Stimulated activated CD8-positive, alpha-beta memory T cell treated with anti-CD3 and anti-CD28 coated beads, Interleukin-7, amount 100 ng/mL, for 1 hour (primary cell): ENCODE measurements at regions not wholly inside any gene's neighbourhood (a gene's known extent, or its start where the extent isn't known, plus 50 kb on each side); places are given as distances from the start of the nearest gene placed in this dataset.

ENCODE experiments used
- DNase-seq, 2 donors: peaks; one replicate each; pipeline ENCODE4 v3.0.0-alpha.2; 2020; ENCODE audit warnings: low read depth in 2 of 2

DNA sequence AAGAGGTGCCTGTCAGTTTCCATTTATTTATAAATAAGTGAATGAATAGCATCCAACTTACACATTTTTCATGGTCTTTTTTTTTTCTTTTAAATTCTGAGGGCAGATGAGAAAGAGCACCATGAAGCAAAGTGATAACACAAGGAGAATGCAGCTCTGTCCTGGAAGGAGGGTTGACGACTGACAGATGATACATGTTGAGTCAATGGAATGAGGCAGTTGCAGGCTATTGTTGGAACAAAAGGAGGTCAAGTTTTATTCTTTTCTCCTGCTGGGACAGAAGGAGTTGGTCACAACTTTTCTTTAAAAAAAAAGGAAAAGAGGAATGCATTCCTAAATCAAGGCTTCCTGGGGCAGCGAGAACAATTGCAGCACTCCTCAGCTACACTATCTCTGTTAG, 119.9 kb upstream of the PLEKHG7 start:
- DNase-seq, result no peak

DNA sequence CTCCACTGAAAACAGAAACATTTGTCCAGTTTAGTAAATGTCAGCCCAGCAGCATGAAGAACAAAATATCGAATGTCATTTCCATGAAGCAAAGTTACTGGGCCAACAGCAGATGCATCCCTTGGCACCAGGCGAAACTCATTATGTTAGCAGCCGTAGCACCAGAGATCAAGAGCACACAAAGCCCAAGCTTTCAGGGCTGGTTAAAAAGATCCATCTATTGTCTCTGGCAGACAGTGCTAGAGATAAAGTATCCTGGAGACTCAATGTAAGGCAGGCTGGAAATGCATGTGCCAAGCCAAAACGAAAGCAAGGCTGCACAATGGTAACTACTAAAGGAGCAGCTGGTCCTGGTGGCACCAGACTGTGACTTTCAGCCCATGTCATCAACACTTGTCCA, 120.3 kb upstream of the PLEKHG7 start:
- no peak for DNase-seq

GRCh38 chr12:92581604-92582003, 121.2 kb upstream of the PLEKHG7 start:
- no peak for DNase-seq

GRCh38 chr12:92574911-92575570, 127.7 kb upstream of the PLEKHG7 start:
- DNase-seq, result no peak

- DNase-seq, result no peak
Measured at GRCh38 chr12:92574051-92574783, 128.6 kb upstream of the PLEKHG7 start.

GRCh38 chr12:92573104-92573503, 129.7 kb upstream of the PLEKHG7 start:
- DNase-seq, result no peak

- no peak for DNase-seq
Measured at GRCh38 chr12:92571844-92572543, 130.8 kb upstream of the PLEKHG7 start.

GRCh38 chr12:92571169-92571568, 131.6 kb upstream of the PLEKHG7 start:
- no peak for DNase-seq

- DNase-seq, result no peak
Measured at GRCh38 chr12:92570056-92570753, 132.6 kb upstream of the PLEKHG7 start.

- DNase-seq, result no peak
Measured at GRCh38 chr12:92568691-92569090, 134.1 kb upstream of the PLEKHG7 start.

- no peak for DNase-seq
Measured at GRCh38 chr12:92566448-92567019, 136.3 kb upstream of the PLEKHG7 start.

GRCh38 chr12:92563819-92564218, 139.0 kb upstream of the PLEKHG7 start:
- DNase-seq, result no peak

GRCh38 chr12:92562063-92562734, 140.6 kb upstream of the PLEKHG7 start:
- DNase-seq, result no peak

GRCh38 chr12:92561543-92561899, 141.3 kb upstream of the PLEKHG7 start:
- DNase-seq, result no peak

GRCh38 chr12:92560713-92561542, 141.9 kb upstream of the PLEKHG7 start:
- DNase-seq, result no peak

DNA sequence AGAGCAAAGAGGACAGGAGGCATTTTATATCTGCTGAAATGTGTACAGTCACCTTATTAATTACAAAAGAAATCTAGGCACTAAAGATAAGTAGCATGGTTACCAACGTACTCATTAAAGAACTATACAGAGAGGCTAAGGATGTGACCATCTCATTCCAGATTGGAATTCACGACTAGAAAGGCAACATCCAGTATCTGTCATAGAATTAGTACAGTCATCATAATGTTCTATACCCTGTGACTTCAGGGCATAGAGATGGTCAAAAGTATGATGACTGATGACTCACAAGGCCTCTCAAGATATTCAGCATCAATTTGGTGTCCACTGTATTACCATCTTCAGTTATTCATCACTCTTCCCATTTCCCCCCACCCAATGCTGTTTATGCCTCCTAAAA, 144.0 kb upstream of the PLEKHG7 start:
- DNase-seq, result no peak

GRCh38 chr12:92558215-92558773, 144.5 kb upstream of the PLEKHG7 start:
- DNase-seq, result no peak

DNA sequence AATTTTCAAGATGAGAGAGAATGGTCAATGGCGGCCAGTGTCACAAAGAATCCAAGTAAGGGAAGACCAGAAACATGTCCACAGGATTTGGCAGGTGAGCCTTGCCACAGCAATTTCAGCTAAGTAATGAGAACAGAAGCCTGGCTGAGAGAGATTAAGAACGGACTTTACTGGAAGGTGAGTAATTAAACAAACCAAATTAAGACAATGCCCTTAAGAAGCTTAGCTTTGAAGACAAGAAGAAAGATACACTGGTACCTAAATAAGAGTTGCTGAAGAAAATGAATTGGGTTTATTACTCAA, 145.4 kb upstream of the PLEKHG7 start:
- DNase-seq, result no peak

DNA sequence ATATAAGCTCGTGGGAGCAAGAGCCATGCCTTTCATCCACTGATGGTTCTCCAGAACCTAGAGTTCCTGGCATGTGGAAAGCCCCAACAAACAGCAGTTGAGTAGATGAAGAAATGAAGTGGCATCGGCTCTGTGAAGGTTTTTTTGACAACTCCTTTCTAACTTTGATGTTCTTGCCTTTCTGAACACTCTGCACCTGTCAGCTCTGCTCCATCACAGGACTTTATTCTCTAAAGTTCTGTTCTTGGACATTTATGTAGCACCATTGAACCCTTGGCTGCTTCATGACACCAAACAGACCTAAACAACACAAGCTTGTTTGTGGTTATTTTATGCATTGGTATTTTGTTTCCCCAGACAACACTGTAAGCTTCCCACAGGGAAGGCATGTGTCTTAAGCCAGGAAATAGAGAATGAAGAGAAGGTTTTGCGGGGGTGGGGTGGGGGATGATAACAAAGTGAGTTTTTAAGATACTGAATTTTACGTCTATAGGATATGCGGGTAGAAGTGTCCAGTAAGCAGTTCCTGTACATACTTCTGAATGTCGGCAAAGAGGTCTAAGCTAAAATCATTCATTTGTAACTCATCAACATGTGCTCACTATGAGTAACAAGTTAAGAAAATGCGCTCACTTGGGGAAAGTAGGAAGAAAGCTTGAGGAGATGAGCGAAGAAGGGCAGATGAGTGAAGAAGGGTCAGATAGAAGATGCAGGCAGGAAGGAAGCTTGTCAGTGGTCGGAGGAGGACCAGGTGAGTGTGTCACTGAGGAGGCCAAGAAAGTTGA, 146.0 kb upstream of the PLEKHG7 start:
- DNase-seq, result no peak

DNA sequence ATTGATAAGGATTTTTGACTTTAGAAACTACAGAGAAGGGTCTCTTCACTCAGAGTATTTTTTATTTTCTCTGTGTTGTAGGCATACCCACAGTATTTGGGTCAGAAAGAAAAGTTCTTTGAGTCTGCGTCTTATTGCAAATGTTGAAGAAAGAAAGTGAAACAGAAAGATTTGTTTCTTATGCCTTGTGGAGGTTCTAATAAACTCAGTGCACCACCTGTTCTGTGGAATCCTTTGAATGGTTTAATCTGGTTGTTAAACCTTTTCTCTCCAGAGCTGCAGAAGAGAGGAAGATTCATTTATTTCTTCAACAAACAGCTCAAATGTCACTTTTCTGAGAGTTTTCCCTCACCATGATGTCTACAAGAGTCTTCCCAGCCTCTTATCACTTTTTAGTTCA, 146.6 kb upstream of the PLEKHG7 start:
- no peak for DNase-seq
